SIG-M5 treated with dmso at 0.1 percent for 504 hours (cell line): ENCODE measurements at regions not wholly inside any gene's neighbourhood (a gene's known extent, or its start where the extent isn't known, plus 50 kb on each side); places are given as distances from the start of the nearest gene placed in this dataset.

ENCODE experiments used
- DNase-seq: peaks from one replicate; lab custom pipeline; 2025; ENCODE audit not compliant: unreplicated experiment; lab: John Stamatoyannopoulos, UW

DNA sequence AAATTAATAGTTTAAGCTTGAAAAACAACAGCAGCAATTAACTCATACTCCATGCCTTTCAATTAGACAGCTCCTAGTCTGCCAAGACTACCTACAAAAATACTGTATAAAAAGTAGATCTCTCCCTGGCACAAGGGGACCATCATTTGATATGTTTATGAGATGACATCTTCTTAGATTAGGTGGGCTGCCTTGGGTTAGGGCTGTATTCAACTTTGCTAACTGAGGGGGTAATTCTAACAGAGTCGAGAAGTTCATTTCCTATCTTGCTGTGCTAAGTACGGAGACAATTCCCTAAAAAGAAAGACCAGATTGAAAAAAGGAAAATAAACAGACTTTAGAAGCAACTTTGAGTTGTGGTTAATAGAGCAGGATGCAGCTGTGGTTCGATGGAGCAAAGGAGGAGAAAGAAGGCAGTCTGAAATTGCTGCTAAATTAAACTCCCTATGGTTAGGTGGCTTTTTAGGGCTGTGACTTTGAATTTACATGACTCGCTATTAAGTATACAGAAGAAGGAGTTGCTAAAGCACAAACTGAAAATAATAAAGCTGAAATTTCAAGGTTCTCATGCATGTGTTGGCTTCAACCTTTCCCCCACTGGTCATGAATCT lies 75.4 kb downstream of the CDC7 start:
- no peak for DNase-seq

DNA sequence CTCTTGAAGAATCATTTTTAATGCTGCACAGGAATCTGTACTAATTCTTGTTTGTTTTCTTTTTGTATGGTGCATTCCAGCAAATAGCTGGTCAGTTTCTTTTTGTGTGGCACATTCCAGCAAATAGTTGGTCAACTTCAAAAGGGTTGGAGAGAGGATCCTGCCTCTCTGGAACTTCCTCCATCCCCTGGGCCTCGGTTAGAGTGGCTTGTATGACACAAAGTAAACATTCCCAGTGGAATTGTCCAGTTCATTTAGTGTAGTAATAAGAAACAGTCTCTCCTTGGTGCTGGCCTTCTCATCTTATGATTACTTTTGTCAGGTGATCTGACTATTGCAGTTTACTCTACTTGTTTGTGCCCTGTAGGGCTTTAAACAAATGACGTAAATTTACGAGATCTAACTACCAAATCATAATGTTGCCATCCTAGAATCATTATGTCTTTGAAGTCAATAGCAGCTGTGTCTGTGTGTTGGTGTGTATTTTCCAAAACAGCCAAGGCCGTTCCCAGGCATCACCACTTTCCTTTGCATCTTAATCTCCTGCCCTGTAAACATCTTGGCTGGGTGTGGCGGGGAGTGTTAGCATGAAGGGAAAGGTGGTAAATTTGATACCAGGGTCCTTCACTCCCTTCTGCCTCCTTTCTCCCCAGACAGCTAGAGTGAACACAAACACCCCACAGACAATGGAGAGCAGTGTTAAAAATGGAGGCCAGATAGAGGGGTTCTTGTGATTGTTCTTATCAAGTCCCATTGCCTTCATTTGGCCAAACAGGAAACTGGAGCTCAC lies 77.9 kb downstream of the CDC7 start:
- no peak for DNase-seq

DNA sequence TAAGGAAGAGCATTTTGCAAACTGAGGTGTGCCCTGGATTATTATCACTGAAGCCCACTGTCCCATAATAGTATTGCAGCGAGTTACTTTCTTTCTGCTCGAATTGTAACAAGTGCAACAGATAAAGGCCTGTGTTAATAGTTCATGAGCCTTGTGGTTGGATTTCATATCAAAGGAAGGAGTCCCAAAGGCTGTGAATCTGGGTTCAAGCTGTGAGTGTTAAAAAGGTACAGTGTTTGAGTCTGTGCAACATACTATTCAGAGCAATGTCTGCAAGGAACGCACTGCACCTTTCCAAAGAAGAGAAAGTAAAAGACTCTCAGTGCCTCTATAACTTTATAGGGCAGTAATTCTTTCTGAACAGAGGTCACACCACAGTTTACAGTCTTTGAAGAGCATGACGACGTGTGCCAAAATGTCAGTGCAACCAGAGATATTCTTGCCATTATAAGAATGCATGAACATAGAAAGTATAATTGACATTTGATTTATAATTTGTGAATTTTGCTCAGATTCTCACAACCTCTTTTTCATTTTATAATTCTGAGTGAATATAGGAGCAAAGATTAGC lies 79.1 kb downstream of the CDC7 start:
- no peak for DNase-seq

DNA sequence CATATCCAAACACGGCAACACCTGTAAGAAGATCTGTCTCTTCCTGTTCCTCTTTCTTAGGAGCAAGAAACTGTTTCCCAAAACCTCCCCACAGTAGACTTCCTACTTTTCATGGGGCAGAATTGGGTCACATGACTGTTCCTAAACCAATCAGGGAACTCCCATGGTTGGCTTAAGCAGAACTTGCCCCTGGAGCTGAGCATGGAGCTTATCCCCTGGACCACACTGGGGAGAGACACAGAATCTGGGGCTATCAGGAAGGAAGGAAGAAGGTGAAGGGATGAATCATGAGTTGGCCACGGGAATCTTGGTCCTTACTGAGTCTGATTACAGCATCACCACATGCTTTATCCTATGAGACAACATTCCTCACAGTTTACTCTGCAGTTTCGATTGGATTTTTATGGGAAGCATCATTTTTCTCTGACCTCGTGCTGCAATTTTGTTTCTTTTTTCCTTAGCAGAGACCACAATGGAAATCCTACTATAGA lies 81.8 kb downstream of the CDC7 start:
- peak; percentile 14 for DNase-seq

DNA sequence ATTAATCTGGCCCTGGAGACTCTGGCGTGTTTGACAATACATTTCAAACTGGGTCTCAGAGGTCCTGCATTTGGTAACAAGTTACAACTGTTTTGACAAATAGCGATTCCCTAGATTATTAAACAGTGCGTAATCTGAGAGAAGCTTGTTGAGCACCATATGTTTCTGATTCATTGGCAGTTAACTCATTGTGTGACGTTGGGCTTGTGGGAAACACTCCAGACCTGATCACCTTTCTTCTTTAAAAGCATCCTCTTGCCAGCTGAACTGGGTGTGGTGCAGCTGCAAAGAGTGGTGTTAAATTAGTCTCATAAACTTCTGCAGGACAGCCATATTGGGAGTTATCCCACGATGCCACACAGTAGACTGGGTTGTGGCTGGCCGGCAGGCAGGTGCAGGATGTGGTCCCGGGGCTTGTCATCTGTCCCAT lies 82.7 kb downstream of the CDC7 start:
- no peak for DNase-seq

DNA sequence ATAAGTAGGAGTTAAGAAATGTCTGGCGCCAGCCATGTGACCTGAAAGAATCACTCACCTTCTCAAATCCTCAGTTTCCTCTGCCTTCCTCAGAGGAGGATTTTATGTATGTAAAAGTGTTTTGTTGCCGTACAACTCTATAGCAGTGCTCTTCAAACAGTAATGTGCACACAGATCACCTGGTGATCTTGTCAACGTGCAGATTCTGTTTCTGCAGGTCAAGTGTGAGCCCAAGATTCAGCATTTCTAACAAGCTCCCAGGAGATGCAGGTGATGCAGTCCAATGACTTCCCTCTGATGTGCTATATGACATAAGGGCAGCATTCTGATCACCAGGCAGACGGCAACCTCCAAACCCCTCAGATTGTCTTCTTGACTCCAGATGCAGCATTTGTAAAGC lies 83.7 kb downstream of the CDC7 start:
- no peak for DNase-seq

DNA sequence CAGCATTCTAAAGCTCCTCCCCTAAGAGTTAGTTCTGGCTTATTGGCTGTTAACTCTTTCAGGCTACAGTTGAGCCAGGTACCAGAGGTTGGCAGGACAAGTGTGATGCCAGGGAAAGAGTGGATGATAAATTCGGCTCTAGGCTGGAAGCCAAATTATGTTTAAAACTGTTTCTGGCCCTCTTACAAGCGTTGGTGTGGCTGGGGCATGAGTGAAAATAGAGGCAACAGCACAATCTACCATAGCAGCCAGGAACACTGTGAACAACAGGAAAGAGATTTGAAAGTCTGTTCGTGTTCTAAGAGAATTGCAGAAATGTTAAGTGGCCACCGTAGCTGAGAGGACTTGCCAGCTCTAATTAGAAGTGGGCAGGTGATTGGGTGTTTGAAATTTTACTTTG lies 84.2 kb downstream of the CDC7 start:
- no peak for DNase-seq

DNA sequence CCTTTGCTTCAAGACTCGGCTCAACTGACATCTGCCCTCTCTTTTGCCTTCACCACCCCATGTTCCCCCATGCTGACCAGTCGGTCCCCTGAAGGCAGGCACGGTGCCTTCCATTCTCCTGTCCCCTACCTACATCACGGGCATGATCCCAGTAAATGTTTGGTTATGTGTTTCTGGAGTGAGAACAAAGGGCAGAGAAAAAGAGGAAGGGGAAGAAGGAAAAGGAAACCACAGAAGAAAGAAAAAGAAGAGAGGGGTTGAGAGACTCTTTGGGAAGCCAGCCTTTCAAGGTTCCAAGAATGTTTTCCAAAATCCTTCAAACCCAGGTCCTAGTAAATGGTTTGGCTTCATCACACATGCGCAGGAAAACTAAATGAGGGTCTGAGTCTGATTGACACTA lies 84.9 kb downstream of the CDC7 start:
- no peak for DNase-seq

DNA sequence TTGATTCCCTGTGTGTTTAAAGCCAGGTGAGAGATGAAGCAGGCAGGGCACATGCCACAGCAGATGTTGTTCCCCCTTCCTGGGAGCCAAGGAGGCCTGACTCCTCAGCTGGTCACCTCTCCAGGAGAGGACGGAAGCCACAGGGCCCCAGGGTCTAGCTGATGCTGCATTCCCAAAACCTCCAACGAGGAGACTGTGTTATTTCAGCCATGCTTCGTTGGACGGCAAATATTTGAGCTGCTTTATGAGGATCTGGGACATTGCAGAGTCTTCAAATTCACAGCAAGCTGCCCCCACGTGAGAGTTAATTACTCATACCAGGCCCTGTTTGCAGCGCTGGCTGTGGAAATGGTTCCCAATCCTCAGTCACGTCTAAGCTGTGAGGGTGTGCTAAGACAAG lies 85.3 kb downstream of the CDC7 start:
- DNase-seq, result no peak

DNA sequence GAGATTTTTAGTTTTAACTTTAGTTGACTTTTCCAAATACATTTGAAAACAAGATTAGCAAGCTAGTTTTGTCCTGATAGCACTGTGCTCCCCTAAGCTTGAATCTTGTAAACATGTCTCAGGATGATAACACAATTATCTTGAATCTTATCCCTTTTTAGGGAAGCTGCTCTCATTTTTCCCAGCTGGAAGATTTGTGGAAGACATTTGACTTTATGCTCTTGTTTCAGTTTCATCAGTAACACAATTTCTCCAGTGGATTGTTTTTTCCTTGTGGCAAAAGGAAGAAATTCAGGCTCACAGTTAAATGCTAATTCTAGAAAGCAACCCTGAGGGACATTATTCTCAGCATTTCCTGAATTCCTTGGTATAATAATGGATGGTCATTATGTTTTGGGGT lies 88.8 kb downstream of the CDC7 start:
- no peak for DNase-seq

DNA sequence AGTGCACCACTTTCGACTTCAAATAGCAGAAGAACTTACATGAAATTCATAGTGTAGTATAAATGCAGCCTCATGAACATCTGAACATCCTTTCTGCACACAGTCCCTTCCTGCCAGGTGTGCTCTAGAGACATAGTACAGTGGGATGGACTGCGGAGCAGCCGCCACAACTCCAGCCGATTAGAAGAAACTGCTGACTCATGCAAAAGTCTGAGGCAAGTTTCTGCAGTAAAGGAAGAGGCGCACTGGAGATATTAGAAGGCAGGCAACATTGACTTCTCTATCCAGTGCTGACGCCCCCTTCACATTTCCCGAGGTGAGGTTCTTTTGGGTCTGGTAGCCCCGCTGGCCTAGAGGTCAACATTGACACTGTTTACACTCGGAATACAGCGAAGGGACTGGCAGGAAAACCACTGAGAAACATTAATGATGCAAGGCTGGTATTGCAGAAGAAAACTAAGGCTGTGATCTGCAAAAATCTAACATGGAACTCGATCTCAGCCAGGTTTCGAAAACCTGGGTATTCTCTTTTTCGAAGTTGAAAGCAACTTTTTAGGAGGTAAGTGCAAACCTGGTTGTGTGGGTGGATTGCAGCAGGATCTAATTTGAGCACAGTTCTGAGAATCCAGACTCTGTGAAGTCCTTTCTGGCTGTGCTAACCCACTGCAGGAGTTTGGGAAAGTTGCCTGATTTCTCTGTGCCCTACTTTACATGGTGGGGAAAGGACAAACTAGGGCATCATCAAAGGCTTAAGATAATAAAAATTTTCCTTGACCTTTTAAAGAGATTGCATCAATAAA lies 90.7 kb downstream of the CDC7 start:
- DNase-seq, result no peak

DNA sequence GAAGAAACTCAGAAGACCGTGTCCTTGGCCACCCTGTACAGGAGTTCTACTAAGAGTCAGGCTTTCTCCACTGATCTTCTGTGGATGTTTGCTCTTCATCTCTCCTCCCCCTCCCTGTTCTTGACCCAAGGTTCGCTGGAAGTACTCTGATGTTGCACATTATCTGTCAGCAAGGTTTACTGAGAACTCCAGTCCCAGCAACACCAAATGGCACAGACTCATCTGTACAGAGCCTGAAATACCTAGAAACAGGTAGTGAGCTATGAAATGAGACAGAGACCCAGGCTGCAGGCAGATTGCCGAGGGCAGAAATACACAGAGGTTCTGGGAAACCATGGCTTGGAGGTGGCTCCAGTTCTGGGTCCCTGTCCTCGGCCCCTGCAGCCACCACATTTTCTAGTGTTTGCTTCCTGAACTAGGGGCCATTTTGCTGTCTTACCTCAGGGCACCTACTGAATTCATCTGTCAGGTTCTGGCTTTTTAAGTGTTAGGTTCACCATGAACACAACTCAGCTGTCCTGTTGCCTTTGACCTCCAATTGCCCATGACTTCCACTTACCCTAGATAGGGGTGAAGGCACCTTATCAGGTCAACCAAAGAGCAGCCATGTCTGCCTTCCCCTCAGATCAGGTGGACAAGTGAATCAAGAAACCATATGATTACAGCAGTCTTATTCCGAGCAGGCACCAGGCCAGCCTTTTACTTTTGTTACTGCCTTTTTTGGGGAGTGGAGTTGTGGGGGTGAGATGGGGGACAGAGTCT lies 92.2 kb downstream of the CDC7 start:
- DNase-seq, result no peak

DNA sequence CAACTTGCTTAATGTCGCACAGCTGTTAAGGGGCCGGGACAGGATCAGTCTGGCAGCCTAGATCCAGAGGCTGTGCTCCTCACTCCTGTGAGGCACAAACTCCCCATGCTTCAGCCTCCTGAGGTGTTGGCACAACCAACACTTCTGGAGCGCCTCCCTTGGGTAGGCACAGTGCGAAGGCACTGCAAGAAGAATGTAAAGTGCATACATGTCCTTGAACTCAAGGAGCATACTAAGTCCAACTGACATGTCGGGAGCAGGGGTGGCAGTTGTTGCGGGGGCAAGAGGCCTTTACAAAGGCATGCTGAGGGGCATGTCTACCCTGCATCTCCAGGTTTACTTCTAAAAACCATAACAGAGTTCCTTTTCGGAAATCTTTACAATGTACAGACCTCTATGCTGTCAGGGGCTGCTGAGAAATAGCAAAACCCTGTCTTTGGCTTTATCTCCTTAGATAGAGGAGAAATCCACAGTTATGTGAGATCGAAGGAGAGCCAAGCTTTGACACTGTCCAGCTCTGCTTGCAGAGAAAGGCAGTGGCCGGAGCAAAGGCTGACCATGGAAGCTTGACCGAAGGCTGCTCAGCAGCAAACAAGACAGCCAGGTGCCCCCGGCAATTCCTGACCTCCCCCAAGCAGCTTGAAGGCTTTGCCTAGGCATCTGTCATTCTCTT lies 93.9 kb downstream of the CDC7 start:
- no peak for DNase-seq

DNA sequence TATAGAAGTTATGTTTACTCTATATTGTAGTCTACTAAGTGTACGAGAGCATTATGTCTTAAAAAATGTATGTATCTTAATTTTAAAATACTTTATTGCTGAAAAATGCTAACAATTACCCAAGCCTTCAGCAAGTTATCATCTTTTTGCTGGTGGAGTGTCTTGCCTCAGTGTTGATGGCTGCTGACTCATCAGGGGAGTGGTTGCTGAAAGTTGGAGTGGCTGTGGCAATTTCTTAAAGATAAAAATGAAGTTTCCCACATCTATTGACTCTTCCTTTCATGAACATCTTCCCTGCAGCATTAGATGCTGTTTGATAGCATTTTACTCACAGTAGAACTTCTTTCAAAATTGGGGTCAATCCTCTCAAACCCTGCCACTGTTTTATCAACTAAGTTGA lies 95.8 kb downstream of the CDC7 start:
- no peak for DNase-seq

DNA sequence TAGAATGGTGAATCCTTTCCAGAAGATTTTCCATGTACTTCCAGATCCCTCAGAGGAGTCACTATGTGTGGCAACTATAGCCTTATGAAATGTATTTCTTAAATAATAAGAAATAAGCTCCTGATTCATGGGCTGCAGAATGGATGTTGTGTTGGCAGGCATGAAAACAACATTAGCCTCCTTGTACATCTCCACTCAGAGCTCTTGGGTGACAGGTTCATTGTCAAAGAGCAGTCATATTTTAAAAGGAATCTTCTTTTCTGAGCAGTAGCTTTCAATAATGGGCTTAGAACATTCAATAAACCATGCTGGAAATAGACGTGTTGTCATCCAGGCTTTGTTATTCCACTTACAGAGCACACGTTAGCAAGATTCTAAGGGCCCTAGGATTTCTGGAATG lies 96.6 kb downstream of the CDC7 start:
- DNase-seq, result no peak

DNA sequence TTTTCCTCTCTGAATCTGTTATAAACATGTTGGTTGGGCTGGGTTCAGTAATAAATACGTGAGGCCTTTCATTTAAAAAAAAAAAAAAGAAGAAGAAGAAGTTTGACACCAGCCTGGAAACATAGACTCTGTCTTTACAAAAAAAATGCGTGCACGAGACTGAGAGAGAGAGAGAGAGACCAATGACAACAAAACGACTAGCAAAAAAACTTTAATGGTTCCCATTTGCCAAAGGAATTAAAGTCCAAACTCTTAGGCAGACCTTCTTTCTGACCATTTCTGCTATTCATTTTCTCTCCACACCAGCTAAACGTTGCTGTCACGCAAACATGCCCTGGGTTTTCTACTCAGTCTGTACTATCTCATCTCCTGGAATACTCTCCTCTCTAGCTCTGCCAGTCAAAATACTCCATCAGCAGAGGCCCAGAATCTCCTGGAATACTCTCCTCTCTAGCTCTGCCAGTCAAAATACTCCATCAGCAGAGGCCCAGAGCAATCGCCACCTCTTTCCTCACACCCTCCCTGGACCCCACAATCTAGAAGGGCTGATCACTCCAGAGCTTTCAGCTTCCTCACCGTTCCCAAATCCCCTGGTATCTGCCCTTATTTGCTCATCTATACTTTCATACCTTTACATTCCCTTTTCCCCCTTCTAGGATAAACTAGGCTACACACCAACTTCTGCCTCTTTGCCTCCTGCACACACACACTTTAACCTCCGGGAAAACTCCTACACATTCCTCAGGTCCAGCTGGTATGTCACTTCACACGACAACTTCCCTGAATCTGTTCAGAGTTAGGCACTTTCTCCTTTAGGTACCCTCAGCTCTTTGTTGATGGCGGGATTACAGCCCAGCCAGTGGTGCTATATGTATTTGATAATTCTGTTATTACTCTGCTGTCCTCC lies 100.0 kb downstream of the CDC7 start:
- no peak for DNase-seq

DNA sequence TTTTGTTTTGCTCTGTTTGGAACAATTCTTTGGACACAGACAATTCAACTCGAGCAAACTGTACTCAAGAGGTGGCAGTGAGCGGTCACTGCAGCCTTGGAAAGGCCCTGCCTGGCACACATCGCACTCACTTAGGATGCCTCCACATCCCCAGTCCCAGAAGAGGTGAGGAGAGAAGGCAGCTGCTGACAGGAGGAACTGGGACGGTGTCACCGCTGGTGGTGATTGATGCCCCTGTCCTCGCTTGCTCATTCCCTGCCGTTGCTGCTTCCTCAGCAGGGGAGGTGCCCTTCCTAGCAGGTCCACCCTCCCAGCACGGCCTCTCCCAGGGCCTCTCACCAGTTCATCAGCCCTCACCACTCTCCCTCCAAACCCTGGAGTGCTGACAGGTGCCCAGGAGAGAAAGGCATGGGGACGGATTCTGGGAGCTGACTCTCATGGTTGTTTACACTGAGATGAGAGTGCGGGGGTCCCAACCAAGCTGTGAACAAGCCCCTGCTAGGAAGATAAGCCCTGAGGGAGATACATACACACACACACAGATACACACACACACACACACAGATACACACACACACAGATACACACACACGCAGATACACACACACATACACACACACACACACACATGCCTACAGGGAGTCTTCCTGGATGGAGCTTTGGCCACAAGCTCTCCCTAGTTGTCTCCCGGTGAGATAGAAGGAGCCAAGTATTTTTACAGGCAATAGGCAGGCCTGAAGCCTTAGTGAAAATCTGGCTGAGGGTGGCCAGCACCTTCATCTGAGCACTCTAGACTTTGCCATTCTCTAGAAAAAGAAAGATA lies 101.1 kb downstream of the CDC7 start:
- no peak for DNase-seq

DNA sequence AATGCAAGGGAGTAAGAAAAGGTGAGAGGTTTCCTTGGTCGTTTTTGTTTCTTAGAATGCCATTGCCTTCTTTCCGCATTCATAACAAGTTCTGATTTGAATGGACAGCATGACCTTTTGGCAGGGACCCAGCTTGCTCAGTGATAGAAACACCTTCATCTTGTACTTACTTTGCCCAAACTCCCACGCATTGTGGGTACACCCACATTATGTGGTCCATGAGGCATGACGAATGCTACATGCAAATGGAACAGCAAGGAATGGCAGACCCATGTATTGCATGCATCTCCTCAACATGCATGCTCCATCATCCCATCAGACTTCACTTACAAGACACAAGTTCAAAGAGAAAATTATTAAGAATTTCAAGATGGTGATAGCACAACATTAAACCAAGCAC lies 102.8 kb downstream of the CDC7 start:
- no peak for DNase-seq
